SIG-M5 treated with dmso at 0.1 percent for 504 hours (cell line): ENCODE measurements at regions not wholly inside any gene's neighbourhood (a gene's known extent, or its start where the extent isn't known, plus 50 kb on each side); places are given as distances from the start of the nearest gene placed in this dataset.

Experiments
- DNase-seq: peaks from one replicate; lab custom pipeline; 2025; ENCODE audit not compliant: unreplicated experiment; lab: John Stamatoyannopoulos, UW

- DNase-seq, result no peak
These were observed 228.4 kb upstream of the N4BP1 start for GRCh38 chr16:48838349-48838748.

- no peak for DNase-seq
These were observed 226.7 kb upstream of the N4BP1 start for GRCh38 chr16:48836636-48837035.

GRCh38 chr16:48836067-48836466 lies 226.1 kb upstream of the N4BP1 start:
- DNase-seq, result no peak

GRCh38 chr16:48834576-48834975 lies 224.6 kb upstream of the N4BP1 start:
- no peak for DNase-seq

- no peak for DNase-seq
These were observed 223.5 kb upstream of the N4BP1 start for GRCh38 chr16:48833461-48833860.

GRCh38 chr16:48831076-48831722 lies 221.2 kb upstream of the N4BP1 start:
- no peak for DNase-seq

GRCh38 chr16:48829336-48830310 lies 219.6 kb upstream of the N4BP1 start:
- no peak for DNase-seq

GRCh38 chr16:48824271-48824670 lies 214.3 kb upstream of the N4BP1 start:
- no peak for DNase-seq

- no peak for DNase-seq
These were observed 212.5 kb upstream of the N4BP1 start for GRCh38 chr16:48822431-48822830.

GRCh38 chr16:48820379-48820778 lies 210.4 kb upstream of the N4BP1 start:
- peak; percentile 0 for DNase-seq

- no peak for DNase-seq
These were observed 208.3 kb upstream of the N4BP1 start for GRCh38 chr16:48818257-48818656.

GRCh38 chr16:48817032-48817431 lies 207.1 kb upstream of the N4BP1 start:
- DNase-seq, result no peak

GRCh38 chr16:48816393-48816792 lies 206.4 kb upstream of the N4BP1 start:
- no peak for DNase-seq

- no peak for DNase-seq
These were observed 205.0 kb upstream of the N4BP1 start for GRCh38 chr16:48814994-48815393.

GRCh38 chr16:48813485-48813884 lies 203.5 kb upstream of the N4BP1 start:
- no peak for DNase-seq

GRCh38 chr16:48812856-48813255 lies 202.9 kb upstream of the N4BP1 start:
- no peak for DNase-seq

- no peak for DNase-seq
These were observed 201.5 kb upstream of the N4BP1 start for GRCh38 chr16:48811478-48811877.

GRCh38 chr16:48810803-48811453 lies 200.9 kb upstream of the N4BP1 start:
- no peak for DNase-seq

GRCh38 chr16:48810436-48810802 lies 200.4 kb upstream of the N4BP1 start:
- DNase-seq, result no peak

GRCh38 chr16:48790151-48790550 lies 180.2 kb upstream of the N4BP1 start:
- DNase-seq, result no peak

- DNase-seq, result no peak
These were observed 178.5 kb upstream of the N4BP1 start for GRCh38 chr16:48788475-48788874.

- DNase-seq, result no peak
These were observed 135.6 kb upstream of the N4BP1 start for GRCh38 chr16:48745541-48745940.
